Fibroblast of the aortic adventitia (primary cell): ENCODE measurements at regions not wholly inside any gene's neighbourhood (a gene's known extent, or its start where the extent isn't known, plus 50 kb on each side); places are given as distances from the start of the nearest gene placed in this dataset.

ENCODE experiments used
- DNase-seq: peaks from one replicate; pipeline ENCODE4 v3.0.0-alpha.2; 2010; ENCODE audit warnings: low read depth
- H3K4me3 ChIP-seq: 2 replicates; pipeline ENCODE4 v1.5.1; 2011; ENCODE audit warnings: low read depth, mild to moderate bottlenecking, control low read depth, low read length, moderate library complexity
- TF ChIP-seq, protein P1 (sequence below): IDR thresholded peaks from 2 replicates; pipeline ENCODE4 v1.5.1; 2011; ENCODE audit warnings: mild to moderate bottlenecking, low read length, control low read depth, inconsistent platforms; ENCODE audit not compliant: insufficient read depth

DNA sequence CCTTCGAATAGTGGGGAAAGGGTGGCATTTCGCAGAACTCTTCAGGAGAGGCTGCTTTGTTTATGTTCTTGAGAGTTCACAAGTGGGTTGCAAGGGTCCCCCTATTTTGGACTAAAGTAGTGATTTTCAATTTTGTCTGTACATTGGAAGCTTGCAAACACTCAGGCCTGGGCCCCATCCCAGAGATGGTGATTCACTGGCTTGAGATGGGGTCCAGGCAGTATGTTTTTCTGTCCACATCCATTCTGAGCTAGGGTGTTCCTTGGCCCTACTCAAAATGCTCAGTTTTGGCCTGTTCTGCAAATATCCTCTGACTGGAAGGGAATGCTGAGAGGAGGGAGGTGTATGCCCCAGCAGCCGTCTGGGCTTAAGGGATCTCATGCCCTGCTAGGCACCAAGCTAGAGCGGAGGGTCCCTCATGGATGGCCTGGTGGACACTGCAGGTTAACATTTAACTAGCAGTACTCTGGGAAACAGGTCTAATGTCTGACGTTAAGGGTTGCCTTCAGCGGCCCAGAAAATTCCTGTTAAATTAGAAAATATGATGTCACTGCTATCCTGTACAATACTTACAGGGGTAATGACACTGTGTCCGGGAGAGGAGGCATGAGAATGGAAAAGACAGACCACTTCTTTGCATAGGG, 181.4 kb downstream of the OPA1 start:
- TF ChIP-seq, protein P1, sequence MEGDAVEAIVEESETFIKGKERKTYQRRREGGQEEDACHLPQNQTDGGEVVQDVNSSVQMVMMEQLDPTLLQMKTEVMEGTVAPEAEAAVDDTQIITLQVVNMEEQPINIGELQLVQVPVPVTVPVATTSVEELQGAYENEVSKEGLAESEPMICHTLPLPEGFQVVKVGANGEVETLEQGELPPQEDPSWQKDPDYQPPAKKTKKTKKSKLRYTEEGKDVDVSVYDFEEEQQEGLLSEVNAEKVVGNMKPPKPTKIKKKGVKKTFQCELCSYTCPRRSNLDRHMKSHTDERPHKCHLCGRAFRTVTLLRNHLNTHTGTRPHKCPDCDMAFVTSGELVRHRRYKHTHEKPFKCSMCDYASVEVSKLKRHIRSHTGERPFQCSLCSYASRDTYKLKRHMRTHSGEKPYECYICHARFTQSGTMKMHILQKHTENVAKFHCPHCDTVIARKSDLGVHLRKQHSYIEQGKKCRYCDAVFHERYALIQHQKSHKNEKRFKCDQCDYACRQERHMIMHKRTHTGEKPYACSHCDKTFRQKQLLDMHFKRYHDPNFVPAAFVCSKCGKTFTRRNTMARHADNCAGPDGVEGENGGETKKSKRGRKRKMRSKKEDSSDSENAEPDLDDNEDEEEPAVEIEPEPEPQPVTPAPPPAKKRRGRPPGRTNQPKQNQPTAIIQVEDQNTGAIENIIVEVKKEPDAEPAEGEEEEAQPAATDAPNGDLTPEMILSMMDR = no peak
- H3K4me3 ChIP-seq = no peak overlapping the region
- peak; percentile 60 for DNase-seq

DNA sequence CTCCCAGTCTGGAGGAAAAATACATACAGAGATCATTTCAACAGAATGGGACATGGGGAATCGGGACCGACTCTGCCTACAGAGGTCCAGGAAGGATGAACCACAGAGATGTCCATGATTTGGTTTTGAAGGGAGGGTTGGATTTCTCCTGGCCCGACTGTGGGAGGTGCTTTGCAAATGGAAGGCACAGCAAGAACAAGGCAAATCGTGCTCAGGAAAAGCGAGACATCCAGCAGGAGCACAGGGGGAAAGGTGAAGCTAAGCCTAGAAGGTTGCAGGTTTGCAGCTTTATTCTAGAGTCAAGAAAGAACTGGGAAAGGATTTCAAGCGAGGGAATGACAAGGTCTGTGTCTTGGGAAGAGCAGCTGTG, 181.9 kb downstream of the OPA1 start:
- no peak overlapping the region for H3K4me3 ChIP-seq
- TF ChIP-seq, protein P1 = no peak
- DNase-seq = no peak

DNA sequence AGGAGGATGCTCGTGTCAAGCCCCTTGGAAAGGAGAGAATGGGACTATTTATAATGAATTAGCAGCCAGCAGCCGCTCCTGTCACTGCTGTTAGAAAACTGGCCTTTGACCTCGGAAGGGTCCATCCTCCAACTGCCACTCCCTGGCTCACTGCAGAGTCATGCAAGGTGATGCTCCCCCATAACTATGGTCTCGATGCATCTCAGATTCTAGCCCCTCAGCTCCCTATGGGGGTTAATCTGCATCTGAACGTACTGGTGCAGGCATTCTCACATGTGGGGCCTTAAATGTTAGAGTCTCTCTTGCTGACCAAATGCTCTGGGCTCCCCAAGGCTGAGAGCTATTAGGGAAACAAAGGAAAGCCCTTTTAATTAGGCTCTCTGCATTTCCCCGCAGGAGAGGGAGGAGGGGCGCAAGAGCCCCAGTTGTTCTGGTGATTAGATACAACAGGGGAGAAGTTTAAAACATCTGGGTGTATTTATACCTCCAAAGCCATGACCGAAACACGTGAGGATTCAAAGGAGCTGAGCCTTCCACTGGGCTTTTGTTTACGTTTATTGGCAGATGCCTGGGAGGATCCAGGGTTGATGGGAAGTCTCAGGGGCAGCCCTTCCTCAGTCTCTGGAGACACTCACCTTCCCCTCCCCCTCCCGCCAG, 182.5 kb downstream of the OPA1 start:
- no peak overlapping the region for H3K4me3 ChIP-seq
- no peak for DNase-seq
- TF ChIP-seq, protein P1 = no peak

DNA sequence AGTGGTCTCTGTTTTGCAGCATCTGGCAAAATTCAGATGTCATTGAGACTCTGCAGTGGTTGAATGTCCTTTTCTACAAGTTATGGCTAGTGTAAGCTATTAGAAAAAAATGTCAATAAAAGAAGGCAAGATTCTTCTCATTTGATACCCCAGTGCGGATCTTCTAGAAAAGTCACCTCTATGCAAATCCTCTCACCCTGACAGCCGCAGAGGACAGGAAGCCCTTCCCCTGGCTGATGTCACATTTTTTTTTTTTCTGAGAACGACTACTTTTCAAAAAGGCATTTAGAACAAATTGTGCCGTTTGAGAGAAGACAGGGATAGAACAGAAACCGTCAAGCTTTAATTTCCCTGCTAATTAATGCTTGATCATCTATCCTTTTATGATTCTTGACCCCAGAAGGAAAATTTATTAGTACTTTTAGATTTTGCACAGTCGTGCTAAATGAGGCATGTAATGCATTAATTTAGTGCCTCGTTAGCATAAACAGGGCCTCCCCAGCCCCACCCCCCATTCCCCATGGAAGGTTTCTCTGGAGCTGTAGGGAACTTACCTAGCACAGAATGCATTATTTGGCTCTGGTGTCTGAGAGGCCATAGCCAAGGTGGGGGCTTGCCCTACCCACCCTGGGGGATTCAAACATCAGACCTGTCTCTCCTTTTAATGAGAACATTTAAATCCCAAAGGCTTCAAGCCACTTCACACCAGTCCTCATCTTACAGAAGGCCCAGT, 183.8 kb downstream of the OPA1 start:
- H3K4me3 ChIP-seq = no peak overlapping the region
- no peak for DNase-seq
- TF ChIP-seq, protein P1 = no peak

DNA sequence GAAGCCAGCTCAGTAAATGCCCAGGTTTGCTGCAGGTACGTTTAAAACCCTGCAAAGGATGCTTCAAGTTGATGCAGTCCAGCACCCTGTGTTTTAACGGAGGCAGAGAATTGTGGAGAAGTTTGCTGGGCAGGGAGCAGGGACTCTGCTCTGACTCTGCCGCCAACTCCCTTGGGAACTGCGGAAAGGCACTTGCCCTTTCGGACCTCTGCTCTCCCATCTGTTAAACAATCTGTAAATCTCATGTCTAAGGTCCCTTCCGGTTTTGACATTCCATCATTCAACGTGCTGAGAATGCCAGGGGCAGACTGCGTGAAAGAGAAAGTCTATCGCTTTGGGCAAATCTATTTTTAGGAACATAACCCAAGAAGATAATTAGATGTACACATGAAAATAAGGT, 184.5 kb downstream of the OPA1 start:
- no peak overlapping the region for H3K4me3 ChIP-seq
- TF ChIP-seq, protein P1 = no peak

DNA sequence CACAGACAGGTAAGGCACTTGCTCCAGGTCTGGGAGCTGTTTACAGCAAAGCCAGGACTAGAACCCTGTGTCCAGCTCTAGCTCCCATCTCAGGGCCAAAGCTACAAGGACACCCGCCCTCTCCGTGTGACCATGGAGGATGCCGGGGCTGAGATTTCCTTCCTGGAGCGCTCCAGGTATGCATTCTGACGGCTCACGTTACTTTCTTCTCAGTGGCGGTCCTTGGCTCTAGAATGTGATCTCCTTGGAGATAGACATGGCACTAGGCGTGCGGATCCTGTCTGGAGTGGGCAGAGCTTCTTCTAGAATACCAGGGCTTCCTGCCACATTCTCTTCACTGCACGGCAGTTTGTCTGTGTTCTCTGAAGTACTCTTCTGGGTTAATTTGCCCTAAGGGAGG, 185.7 kb downstream of the OPA1 start:
- no peak overlapping the region for H3K4me3 ChIP-seq
- no peak for DNase-seq
- TF ChIP-seq, protein P1 = no peak

More for the DNA sequence above, 184.5 kb downstream of the OPA1 start:
- DNase-seq = no peak
